ENCODE measurements at regions not wholly inside any gene's neighbourhood (a gene's known extent, or its start where the extent isn't known, plus 50 kb on each side); places are given as distances from the start of the nearest gene placed in this dataset.

DNA sequence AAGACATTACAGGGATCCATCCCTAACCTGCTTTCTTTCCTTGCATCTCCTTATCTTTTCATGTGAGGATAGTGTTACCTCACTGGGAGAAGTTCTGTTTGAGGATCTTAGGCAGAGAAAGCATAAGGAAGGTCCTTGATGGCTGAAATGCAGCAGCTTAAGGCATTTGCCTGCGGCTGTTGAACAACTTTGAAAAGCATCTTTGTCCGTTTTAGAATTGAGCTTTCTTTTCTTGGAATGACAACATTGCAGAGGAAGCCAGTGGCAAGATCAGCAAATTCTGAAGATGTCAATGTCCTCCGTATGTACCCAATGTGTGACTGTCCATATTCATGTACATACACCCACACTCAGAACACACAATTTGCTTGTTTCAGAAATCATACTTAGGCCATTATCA, 436.2 kb downstream of the GABRG2 start:
- no peak overlapping the region for H3K27ac ChIP-seq
- TF ChIP-seq, protein P1, sequence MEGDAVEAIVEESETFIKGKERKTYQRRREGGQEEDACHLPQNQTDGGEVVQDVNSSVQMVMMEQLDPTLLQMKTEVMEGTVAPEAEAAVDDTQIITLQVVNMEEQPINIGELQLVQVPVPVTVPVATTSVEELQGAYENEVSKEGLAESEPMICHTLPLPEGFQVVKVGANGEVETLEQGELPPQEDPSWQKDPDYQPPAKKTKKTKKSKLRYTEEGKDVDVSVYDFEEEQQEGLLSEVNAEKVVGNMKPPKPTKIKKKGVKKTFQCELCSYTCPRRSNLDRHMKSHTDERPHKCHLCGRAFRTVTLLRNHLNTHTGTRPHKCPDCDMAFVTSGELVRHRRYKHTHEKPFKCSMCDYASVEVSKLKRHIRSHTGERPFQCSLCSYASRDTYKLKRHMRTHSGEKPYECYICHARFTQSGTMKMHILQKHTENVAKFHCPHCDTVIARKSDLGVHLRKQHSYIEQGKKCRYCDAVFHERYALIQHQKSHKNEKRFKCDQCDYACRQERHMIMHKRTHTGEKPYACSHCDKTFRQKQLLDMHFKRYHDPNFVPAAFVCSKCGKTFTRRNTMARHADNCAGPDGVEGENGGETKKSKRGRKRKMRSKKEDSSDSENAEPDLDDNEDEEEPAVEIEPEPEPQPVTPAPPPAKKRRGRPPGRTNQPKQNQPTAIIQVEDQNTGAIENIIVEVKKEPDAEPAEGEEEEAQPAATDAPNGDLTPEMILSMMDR (IDR thresholded peaks at IDR 0.05), result no peak
- intact Hi-C loops (cut with DNase I), result no loop called here

DNA sequence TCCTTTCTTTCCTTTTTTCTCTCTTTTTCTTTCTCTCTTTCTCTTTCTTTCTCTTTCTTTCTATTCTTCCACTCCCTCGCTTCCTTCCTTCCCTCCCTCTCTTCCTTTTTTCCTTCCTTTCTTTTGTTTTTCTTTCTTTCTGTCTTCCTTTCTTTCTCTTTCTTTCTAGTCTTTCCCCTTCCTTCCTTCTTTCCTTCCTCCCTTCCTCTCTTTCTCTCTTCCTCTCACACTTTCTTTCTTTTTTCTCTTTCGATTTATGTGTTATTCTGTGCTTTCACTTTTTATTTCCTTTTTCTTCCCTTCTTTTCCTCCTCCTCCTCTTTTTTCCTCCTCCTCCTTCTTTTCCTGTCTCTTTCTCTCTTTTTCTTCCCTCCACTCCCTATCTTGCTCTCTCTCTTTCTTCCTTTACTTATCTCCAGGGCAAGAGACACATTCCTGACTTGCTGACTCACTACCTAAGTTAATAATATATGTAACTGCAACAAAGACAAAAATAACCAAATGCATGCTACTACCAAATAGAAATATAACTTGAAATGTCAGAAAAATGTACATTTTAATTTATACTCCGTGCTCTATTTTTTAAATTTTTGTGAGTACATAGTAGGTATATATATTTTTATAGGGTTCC, 445.5 kb downstream of the GABRG2 start:
- DNase-seq (ENCODE audit: low spot score in 2 of 2), result no peak
- Histone ChIP-seq H3K27me3 (no peaks in the 10 kb centered on the region), H3K9me3 (peaks cover 0 to 15% of the 10 kb centered on the region in 2 donors), H3K4me3 (no peak overlapping the region), H3K27ac (no peak overlapping the region), H3K36me3 (no peaks in the 10 kb centered on the region), H3K4me1 (no peaks in the 10 kb centered on the region)
- intact Hi-C loops (cut with DNase I), result no loop called here
- TF ChIP-seq, protein P1 (IDR thresholded peaks at IDR 0.05), result no peak

More for the DNA sequence above, 436.2 kb downstream of the GABRG2 start:
- Histone ChIP-seq H3K27me3 (no peaks in the 10 kb centered on the region), H3K4me1 (no peaks in the 10 kb centered on the region), H3K36me3 (no peaks in the 10 kb centered on the region), H3K4me3 (no peak overlapping the region), H3K9me3 (no peaks in the 10 kb centered on the region)
- no peak for DNase-seq (ENCODE audit: low spot score in 2 of 2)

DNA sequence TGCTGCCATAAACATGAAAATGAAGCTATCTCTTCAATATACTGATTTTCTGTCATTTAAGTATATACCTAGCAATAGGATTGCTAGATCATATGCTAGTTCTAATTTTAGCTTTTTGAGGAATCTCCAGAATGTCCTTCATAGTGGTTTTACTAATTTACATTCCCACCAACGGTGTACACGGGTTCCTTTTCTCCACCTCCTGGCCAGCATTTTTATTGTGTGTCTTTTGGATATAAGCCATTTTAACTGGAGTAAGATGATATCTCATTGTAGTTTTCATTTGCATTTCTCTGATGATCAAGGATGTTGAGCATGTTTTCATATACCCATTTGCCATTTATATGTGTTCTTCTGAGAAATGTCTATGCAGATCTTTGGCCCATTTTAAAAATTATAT, 446.5 kb downstream of the GABRG2 start:
- TF ChIP-seq, protein P1 (IDR thresholded peaks at IDR 0.05), result no peak
- H3K9me3 ChIP-seq, result peaks cover 0 to 15% of the 10 kb centered on the region in 2 donors
- intact Hi-C loops (cut with DNase I), result no loop called here
- no peaks in the 10 kb centered on the region for H3K4me1 ChIP-seq
- H3K27me3 ChIP-seq, result no peaks in the 10 kb centered on the region
- no peaks in the 10 kb centered on the region for H3K36me3 ChIP-seq
- DNase-seq (ENCODE audit: low spot score in 2 of 2), result no peak
- no peak overlapping the region for H3K27ac ChIP-seq
- no peak overlapping the region for H3K4me3 ChIP-seq

DNA sequence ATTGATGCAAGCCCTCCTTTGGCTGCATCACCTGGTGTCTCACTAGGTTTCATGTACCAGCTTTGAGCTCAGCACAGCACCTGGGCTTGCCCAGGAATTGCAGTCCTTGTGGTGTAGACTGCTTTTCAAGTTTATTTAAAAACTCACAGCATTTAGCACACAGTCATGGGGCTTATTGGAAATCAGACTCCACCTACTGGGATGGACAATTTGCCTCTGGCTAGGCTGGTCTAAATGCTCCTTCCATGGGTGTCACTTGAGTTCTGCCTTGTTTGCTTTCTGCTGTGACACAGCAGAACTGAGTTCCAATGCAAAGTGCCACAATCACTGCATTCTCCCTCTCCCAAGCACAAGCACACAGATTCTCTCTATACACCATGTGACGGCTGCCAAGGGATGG, 453.3 kb downstream of the GABRG2 start:
- no peaks in the 10 kb centered on the region for H3K27me3 ChIP-seq
- intact Hi-C loops (cut with DNase I), result no loop called here
- TF ChIP-seq, protein P1 (IDR thresholded peaks at IDR 0.05), result no peak
- no peaks in the 10 kb centered on the region for H3K36me3 ChIP-seq
- H3K4me1 ChIP-seq, result no peaks in the 10 kb centered on the region
- H3K4me3 ChIP-seq, result no peak overlapping the region
- no peak overlapping the region for H3K27ac ChIP-seq
- peaks cover 0 to 4% of the 10 kb centered on the region in 2 donors for H3K9me3 ChIP-seq
- no peak for DNase-seq (ENCODE audit: low spot score in 2 of 2)

DNA sequence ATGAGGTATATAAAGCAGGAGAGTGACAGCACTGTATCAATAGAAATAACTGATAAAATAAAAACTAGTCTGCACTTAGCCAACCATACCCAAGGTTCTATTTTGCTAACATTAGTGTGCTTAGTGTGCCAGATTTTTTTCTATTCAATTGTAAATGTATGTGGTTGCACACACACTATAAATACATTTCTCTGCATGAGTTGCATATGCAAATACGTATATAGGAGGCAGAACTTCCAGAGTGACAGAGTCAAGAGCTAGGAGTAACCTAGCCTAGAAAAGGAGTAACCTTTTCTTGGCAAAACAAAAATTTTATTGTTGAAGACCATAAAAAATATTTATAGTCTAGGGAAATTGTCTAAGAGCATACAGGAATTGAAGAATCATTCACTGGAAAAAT, 461.6 kb downstream of the GABRG2 start:
- no peaks in the 10 kb centered on the region for H3K36me3 ChIP-seq
- no peaks in the 10 kb centered on the region for H3K27me3 ChIP-seq
- no peaks in the 10 kb centered on the region for H3K4me1 ChIP-seq
- H3K9me3 ChIP-seq, result no peaks in the 10 kb centered on the region
- intact Hi-C loops (cut with DNase I), result no loop called here
- no peak for DNase-seq (ENCODE audit: low spot score in 2 of 2)
- H3K27ac ChIP-seq, result no peak overlapping the region
- TF ChIP-seq, protein P1 (IDR thresholded peaks at IDR 0.05), result no peak
- no peak overlapping the region for H3K4me3 ChIP-seq

DNA sequence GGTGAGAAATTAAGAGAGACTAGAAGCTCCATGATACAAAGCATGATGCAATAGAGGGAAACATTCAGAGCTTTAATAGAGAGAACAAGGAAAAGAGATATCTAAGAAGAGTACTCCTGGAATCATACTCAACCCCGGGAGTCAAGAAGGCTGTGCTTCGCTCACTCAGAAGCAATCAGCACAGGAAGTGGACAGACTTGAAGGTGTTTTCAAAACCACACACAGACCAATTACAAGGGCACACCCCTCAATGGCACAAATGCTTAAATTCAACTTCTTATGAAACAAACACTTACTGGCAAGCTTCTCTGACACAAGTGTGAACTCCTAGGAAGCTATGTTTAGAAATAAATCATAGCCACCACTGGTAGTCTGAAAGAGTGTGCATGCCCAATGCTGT, 462.3 kb downstream of the GABRG2 start:
- no peak for DNase-seq (ENCODE audit: low spot score in 2 of 2)
- TF ChIP-seq, protein P1 (IDR thresholded peaks at IDR 0.05), result no peak
- H3K4me3 ChIP-seq, result no peak overlapping the region
- no peaks in the 10 kb centered on the region for H3K27me3 ChIP-seq
- no peaks in the 10 kb centered on the region for H3K9me3 ChIP-seq
- no peaks in the 10 kb centered on the region for H3K36me3 ChIP-seq
- H3K4me1 ChIP-seq, result no peaks in the 10 kb centered on the region
- no peak overlapping the region for H3K27ac ChIP-seq
- intact Hi-C loops (cut with DNase I), result no loop called here
